ENCODE measurements at regions not wholly inside any gene's neighbourhood (a gene's known extent, or its start where the extent isn't known, plus 50 kb on each side); places are given as distances from the start of the nearest gene placed in this dataset.

GRCh38 chr1:57485643-57486042 lies 61.8 kb upstream of the DAB1 start:
- no peak overlapping the region for H2AFZ ChIP-seq (ENCODE audit: low read depth, low read length)
- H4K20me1 ChIP-seq (ENCODE audit: insufficient read depth, low read length): no peaks in the 10 kb centered on the region
- no peak overlapping the region for H3K27ac ChIP-seq (ENCODE audit: low read length)
- H3K4me1 ChIP-seq (ENCODE audit: low read length): no peaks in the 10 kb centered on the region
- TF ChIP-seq EZH2phosphoT487 (IDR thresholded peaks at IDR 0.05; ENCODE audit: low read depth) (no peak), CTCF (IDR thresholded peaks at IDR 0.05; ENCODE audit: low read depth, low read length) (no peak)
- no peak overlapping the region for H3K9ac ChIP-seq (ENCODE audit: low read length)
- H3K36me3 ChIP-seq (replicated peaks; ENCODE audit: low read depth, low read length): no peaks in the 10 kb centered on the region
- no peaks in the 10 kb centered on the region for H3K27me3 ChIP-seq (ENCODE audit: low read depth, low read length)
- H3K4me3 ChIP-seq (ENCODE audit: low read length): no peak overlapping the region
- H3K9me3 ChIP-seq (ENCODE audit: insufficient read depth, low read length): no peaks in the 10 kb centered on the region
- H3K4me2 ChIP-seq (ENCODE audit: low read length): no peak overlapping the region
- H3K79me2 ChIP-seq (ENCODE audit: low read length): no peaks in the 10 kb centered on the region

- Histone ChIP-seq H3K27me3 (ENCODE audit: low read depth, low read length) (no peaks in the 10 kb centered on the region), H3K4me3 (ENCODE audit: low read length) (no peak overlapping the region), H3K27ac (ENCODE audit: low read length) (no peak overlapping the region), H3K36me3 (replicated peaks; ENCODE audit: low read depth, low read length) (no peaks in the 10 kb centered on the region), H4K20me1 (ENCODE audit: insufficient read depth, low read length) (no peaks in the 10 kb centered on the region), H3K4me1 (ENCODE audit: low read length) (no peaks in the 10 kb centered on the region), H3K4me2 (ENCODE audit: low read length) (no peak overlapping the region), H3K79me2 (ENCODE audit: low read length) (no peaks in the 10 kb centered on the region), H2AFZ (ENCODE audit: low read depth, low read length) (no peak overlapping the region), H3K9me3 (ENCODE audit: insufficient read depth, low read length) (no peaks in the 10 kb centered on the region), H3K9ac (ENCODE audit: low read length) (no peak overlapping the region)
- TF ChIP-seq EZH2phosphoT487 (IDR thresholded peaks at IDR 0.05; ENCODE audit: low read depth) (no peak), CTCF (IDR thresholded peaks at IDR 0.05; ENCODE audit: low read depth, low read length) (no peak)
Measured at GRCh38 chr1:57483954-57484353, 60.1 kb upstream of the DAB1 start.

- Histone ChIP-seq H4K20me1 (ENCODE audit: insufficient read depth, low read length) (no peaks in the 10 kb centered on the region), H3K36me3 (replicated peaks; ENCODE audit: low read depth, low read length) (no peaks in the 10 kb centered on the region), H3K9me3 (ENCODE audit: insufficient read depth, low read length) (no peaks in the 10 kb centered on the region), H3K4me1 (ENCODE audit: low read length) (no peaks in the 10 kb centered on the region), H3K27ac (ENCODE audit: low read length) (no peak overlapping the region), H3K4me2 (ENCODE audit: low read length) (no peak overlapping the region), H3K9ac (ENCODE audit: low read length) (no peak overlapping the region), H3K79me2 (ENCODE audit: low read length) (no peaks in the 10 kb centered on the region), H3K27me3 (ENCODE audit: low read depth, low read length) (no peaks in the 10 kb centered on the region), H3K4me3 (ENCODE audit: low read length) (no peak overlapping the region), H2AFZ (ENCODE audit: low read depth, low read length) (no peak overlapping the region)
- no peak for TF ChIP-seq CTCF (IDR thresholded peaks at IDR 0.05; ENCODE audit: low read depth, low read length)
- TF ChIP-seq EZH2phosphoT487 (IDR thresholded peaks at IDR 0.05; ENCODE audit: low read depth): no peak
Measured at GRCh38 chr1:57479471-57479870, 55.6 kb upstream of the DAB1 start.

- Histone ChIP-seq H3K9me3 (ENCODE audit: insufficient read depth, low read length) (no peaks in the 10 kb centered on the region), H3K27me3 (ENCODE audit: low read depth, low read length) (no peaks in the 10 kb centered on the region), H2AFZ (ENCODE audit: low read depth, low read length) (no peak overlapping the region), H3K4me2 (ENCODE audit: low read length) (no peak overlapping the region), H3K4me3 (ENCODE audit: low read length) (no peak overlapping the region), H3K79me2 (ENCODE audit: low read length) (no peaks in the 10 kb centered on the region), H3K27ac (ENCODE audit: low read length) (no peak overlapping the region), H3K9ac (ENCODE audit: low read length) (no peak overlapping the region), H3K36me3 (replicated peaks; ENCODE audit: low read depth, low read length) (no peaks in the 10 kb centered on the region), H3K4me1 (ENCODE audit: low read length) (no peaks in the 10 kb centered on the region), H4K20me1 (ENCODE audit: insufficient read depth, low read length) (no peaks in the 10 kb centered on the region)
- TF ChIP-seq CTCF (IDR thresholded peaks at IDR 0.05; ENCODE audit: low read depth, low read length): no peak
- no peak for TF ChIP-seq EZH2phosphoT487 (IDR thresholded peaks at IDR 0.05; ENCODE audit: low read depth)
Measured at GRCh38 chr1:57475366-57475765, 51.5 kb upstream of the DAB1 start.
